KBM-7 (cell line): ENCODE measurements at regions not wholly inside any gene's neighbourhood (a gene's known extent, or its start where the extent isn't known, plus 50 kb on each side); places are given as distances from the start of the nearest gene placed in this dataset.

Experiments used
- DNase-seq: peaks from one replicate; pipeline ENCODE4 v3.0.0-alpha.2; 2015
- in situ Hi-C: fragments of 300-500 bp; cut with MboI; formaldehyde crosslinking; loops from 2 replicates; pipeline ENCODE4 v1.14.3; 2020; ENCODE audit warnings: low sequenced_read_pairs, low pct_unique_long_range_greater_than_20kb, mixed read lengths

DNA sequence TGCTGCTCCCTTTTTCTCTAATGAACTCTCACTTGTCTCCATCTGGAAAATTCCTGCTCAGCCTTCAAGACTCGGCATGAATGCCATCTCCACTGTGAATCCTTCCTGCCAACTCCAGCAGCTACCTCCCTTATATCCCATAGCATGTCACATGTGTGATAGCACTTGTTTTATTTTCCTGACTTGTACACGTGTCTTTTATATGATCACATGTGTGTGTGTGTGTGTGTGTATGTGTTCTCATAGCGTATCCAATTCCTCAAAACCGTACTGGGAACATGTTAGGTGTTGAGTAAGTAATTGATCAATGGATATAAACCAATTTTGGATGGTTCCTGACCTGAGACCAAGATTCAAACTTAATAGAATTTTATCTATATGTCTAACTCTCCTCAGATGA lies 1107.7 kb downstream of the GALC start:
- in situ Hi-C loops, result no loop called here
- DNase-seq, result no peak

DNA sequence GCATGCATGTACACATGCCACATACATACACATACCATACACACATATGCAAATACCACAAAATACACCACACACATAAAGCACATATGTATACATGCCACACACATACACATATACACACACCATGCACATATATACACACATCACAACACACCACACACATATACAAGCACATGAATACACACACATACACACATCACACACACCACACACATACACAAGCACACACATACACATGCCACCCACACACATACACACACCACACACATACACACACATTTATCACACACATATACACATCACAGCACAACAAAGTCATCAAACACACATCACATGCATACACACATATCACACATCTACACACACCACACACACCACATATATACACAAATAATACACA lies 1108.5 kb downstream of the GALC start:
- in situ Hi-C loops, result no loop called here

DNA sequence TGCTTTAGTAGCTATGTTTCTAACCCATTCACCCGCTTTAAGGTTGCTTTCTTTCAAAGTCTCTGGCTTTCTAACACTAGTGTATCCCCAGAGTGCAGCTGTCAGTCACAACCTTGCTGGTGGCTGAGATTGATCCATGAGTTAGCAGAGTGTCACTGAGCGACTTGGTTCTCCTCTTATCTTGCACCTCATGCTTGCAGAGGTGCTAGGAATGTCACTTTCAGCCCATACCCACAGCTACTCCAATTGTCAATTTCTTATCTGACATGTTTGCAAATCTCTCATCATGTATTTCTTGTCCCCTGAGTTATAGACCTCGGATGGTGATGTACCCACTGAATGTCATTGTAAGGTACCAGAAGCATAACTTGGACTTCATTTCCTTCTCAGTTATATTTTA lies 1110.2 kb downstream of the GALC start:
- in situ Hi-C loops, result no loop called here
- DNase-seq, result no peak

More for the DNA sequence above, 1108.5 kb downstream of the GALC start:
- no peak for DNase-seq

DNA sequence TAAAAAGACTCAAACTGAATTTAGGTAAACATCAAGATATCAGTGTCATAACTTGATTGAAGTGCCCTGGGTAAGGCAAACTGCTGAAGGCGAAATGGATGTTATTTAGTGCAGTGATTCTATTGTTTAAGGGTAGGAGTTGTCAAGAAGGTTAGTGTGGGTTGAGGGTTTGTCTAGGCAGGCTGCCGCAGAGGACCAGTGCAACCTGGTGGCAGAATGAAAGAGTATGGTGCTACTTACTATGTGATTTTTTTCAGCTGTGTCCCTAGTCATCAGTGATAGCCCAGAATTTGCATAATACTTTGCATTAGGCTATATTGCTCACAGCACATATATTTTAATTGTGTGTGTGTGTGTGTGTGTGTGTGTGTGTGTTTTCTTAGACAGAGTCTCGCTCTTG lies 1127.0 kb downstream of the GALC start:
- no peak for DNase-seq
- in situ Hi-C loops, result no loop called here

DNA sequence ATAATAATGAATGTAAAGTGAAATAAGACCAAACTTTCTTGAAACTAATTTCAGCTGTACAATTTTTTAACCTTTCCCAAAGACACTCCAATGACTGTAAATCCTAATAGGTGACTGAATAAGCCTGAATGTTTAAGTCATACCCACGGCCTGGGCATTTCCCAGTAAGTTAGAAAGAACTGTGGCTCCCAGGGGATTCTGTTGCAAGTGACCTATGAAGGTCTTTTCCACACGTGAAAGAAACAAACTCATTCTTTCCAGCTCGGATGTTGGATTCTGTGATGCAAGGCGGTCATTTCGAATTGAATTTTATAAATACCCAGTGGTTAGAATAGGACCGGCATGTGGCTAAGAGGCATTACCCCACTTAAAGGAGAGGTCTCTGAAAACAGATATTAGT lies 1134.4 kb downstream of the GALC start:
- in situ Hi-C loops, result no loop called here
- no peak for DNase-seq

DNA sequence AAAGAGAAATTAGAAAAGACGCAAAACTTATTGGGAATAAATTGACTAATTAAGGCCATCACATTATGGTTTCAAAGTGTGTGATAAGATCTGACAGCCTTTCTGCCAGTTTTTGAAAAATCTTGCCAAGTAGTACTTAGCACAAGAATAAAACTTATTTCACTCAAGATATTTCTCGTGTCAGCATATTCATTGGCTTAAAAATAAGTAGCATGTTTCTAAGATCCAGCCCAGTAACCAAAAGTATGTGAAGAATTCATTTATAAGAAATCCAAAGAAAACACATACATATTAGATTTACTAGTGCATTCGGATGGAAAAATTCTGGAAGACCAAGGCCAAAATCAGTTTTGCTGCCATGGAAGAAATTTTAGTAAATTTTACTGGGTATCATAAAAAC lies 1135.0 kb downstream of the GALC start:
- in situ Hi-C loops, result no loop called here
- no peak for DNase-seq

DNA sequence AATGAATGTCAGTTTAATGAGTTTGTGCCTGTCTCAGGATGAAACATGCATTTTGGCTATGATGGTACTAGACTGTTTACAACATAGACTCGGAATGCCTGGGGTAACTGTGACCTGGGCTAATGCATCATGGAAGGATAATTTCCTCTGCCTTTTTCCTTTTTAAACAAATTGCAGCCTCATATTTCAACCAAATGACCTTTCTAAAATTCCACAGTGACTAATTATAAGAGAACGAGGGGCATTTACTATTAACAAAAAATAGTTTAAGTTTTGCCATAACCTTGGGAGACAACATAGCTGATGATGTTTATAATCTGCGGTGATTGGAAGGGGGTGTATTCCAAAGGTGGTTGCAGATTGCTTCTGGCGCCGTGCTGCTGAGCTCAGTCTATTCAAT lies 1140.5 kb downstream of the GALC start:
- in situ Hi-C loops, result no loop called here
- DNase-seq, result no peak

DNA sequence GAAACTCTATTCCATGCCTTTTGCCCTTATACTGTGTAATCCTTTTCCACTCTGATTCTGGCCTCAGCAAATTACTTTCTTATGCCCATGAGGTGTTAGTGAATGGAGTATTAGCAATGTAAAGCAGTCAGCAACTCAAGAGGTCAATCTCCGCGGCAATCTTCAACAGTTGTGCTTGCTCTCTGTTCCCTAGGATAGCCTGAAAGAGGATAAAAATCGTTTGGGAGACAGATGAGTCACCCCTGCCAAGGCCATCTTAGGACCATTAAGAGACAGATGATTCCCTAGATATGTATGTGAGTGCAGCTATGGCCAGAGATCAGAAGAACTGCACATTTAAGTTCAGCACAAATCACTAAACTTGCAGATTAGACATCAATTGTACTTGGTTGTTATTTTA lies 1145.8 kb downstream of the GALC start:
- DNase-seq, result no peak
- in situ Hi-C loops, result no loop called here

DNA sequence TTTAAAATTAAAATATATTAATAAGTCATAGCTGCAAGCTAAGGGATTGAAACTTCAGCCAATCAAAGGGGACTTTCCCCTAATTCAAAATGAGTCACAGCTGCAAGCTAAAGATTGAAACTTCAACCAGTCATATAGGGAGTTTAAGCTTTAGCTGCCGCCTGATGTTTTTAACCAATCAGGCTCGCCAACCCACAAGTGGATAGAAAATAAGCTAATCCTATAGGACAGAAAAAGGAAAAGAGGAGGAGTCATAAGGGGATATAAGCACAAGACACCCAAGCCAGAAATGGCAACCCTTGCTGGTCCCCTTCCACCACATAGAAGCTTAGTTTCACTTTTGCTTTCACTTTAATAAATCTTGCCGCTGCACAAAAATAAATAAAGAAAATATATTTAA lies 1154.6 kb downstream of the GALC start:
- in situ Hi-C loops, result no loop called here
- DNase-seq, result peak; percentile 8

DNA sequence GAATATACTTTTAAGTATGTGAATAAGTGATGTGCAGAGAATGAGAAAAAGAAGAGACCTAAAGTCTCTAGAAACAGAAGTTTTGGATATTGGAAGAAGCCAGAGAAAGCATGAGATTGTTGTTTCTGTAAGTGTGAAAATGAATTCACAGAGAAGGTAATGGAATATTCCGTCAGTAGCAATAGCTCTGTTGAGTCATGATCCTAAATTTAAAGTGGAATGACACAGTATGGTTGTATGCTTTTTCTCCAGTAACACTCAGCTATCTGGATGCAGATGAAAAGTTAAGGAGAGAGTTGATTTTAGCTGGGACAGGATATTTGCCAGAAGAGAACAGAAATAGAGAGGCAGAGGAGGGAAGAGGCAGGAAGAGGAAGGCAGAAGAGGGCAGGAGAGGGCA lies 1166.3 kb downstream of the GALC start:
- in situ Hi-C loops, result no loop called here
- DNase-seq, result no peak

DNA sequence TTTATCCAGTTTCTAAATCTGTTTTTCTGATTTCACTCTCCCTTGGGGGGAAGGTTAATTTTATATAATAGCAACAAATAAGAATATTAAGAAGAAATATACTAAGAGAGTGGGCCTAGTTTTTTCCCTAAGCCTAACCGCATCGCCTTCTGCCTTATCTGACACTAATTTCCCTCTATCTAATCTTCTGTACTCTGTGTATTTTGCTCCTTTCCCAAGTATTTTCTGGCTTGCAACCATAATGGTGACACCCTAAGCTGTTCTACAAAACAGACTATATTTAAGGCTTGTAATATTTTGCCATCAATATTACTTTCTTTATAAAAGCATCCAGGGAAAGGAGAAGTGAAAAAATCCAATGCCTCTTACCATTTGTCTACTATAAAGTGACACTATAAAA lies 1168.8 kb downstream of the GALC start:
- in situ Hi-C loops, result no loop called here
- no peak for DNase-seq

DNA sequence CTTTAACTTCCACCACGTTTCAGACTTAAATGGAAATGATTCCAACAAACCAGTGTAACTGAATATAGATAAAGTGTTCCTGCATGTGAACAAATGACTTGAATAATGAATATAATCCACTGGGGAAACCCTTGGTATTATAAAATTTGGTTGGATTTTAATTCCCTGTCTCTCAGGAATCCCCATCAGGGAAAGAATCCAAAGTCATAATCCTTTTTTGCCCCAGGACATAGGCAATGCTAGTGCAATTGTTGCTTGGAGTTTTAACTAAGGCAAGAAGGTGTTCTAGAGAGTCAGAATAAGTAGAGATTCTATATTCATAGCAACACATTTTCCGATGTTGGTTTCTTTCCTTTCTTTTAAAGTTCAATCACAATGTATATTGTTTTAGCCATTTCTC lies 1169.4 kb downstream of the GALC start:
- DNase-seq, result no peak
- in situ Hi-C loops, result no loop called here

DNA sequence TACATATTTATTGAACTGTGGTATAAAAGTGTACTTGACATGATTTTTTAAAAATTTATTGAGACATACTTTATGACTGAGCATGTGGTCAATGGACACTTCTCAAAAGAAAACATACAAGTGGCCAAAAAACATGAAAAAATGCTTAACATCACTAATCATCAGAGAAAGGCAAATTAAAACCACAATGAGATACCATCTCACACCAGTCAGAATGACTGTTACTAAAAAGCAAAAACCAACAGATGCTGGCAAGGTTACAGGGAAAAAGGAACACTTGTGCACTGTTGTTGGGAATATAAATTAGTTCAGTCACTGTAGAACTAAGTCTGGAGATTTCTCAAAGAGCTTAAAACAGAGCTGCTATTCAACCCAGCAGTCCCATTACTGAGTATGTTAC lies 1177.6 kb downstream of the GALC start:
- in situ Hi-C loops, result no loop called here
- no peak for DNase-seq

DNA sequence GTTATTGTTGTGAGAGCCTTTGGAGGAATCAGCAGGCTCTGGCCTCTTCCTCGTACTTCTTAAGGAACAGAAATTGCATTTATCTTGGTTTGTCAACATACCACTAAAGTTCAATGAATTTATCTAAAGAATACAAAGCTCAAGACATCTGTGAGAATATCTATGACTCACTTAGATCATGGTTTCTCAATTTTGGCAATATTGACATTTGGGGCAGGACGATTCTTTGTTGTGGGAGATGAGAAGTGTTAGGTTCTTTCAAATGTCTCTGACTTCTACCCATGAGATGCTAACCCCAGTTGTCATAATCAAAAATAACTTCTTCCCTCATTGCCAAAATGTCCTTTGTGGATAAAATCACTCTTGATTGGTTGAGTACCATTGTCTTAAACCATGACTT lies 1190.3 kb downstream of the GALC start:
- no peak for DNase-seq
- in situ Hi-C loops, result no loop called here

DNA sequence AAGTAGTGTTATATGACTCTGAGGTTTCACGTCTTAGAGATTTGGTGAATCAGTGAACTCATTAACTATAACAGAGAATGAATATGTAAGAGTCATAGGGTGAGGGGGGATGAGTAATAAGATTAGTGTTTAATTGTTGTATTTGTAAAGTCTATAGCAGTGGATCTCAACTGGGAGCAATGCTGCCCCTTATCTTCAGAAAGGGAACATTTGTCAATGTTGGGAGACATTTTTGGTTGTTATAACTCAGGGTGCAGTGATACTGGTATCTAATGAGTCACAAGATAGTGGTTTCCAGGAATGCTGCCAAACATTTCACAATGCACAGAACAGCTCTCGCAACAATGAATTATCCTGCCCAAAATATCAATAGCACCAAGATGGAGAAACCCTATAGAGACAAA lies 1193.7 kb downstream of the GALC start:
- DNase-seq, result no peak
- in situ Hi-C loops, result no loop called here

DNA sequence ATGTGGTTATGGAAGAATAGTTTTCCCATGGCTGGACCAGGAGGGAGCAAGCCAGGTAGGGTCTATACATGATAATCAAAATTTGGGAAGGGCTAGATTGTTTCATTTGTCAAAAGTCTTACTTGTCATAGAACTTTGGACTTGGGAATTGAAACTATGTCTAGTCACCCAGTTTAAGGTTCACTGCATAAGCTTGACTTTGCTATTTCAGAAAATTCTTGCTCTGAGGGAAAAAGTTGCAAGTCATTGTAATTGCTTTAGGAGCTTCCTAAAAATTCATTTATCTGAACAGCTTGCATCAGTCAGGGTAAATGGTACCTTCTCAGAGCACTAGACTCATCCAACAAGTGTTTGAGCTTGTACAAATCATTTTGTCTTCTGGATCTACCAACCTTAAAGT lies 1194.7 kb downstream of the GALC start:
- no peak for DNase-seq

DNA sequence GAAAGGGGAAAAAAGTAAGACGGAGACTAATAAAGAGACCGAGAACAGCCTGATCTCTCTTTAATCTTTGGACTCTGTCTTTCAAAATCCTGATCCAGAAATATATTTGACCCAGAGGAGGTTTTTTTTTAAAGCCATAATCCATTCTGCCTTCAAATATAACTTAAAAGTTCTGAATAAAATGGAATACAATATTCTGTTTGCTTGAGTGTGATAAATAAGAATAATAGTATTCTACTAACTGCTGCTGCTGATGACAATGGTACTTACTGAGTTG lies 1196.0 kb downstream of the GALC start:
- in situ Hi-C loops, result no loop called here
- DNase-seq, result no peak

More for the DNA sequence above, 1194.7 kb downstream of the GALC start:
- in situ Hi-C loops, result no loop called here

DNA sequence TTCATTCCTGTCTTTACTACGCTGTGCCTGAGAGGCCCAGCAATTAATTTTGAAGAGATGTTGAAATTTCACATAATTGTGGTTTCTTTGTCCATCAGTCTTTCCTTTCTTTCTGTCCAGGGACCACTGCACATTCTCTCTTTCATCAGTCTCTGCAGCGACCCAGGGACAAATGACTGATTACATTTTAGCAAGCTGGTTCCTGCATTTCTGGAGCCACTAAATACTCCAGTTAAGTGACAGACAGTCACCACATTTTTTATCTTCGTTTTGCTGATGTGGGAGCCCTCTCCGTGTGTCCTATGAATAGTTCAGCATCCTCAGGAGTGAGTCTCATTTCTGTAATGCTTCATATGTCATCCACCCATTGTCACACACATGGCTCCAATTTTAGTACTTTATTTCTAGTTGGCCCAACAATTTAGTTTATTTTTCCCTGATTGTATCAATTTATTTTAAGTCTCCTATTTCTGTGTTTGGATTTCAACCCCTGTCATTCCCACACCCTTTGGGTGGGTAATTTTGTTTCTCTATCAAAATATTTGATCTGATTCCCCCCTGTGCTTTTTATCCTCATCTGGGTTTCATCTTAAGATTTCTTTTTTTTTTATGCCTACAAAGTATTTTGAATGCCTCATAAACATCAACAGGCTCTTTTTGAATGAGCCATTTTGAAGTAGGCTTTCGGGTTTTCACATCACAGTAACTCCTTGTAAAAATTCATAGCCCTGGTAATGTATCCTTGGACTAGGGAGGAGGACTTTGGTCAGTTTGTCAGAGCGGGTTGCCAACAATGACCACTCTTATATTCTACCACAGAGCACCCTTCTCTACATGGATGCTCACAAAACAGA lies 1196.5 kb downstream of the GALC start:
- in situ Hi-C loops, result no loop called here
- DNase-seq, result no peak

DNA sequence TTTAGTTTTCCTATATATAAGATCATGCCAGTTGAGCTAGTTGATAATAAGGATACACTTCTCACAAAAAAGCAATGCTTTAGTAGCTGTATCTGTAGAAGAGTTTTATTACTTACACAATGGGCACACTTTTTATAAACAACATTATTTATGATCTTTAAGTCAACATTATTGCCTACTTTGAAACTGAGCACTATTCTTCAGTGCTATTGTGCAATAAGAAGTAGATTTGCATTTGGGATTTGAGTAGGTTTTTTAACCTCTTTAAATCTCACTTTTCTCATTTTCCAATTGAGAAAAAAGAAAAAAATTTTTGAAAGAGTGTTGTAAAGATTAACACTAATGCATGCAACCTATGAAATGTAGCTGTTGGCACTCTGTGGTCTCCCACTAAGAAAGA lies 1198.3 kb downstream of the GALC start:
- no peak for DNase-seq
- in situ Hi-C loops, result no loop called here

DNA sequence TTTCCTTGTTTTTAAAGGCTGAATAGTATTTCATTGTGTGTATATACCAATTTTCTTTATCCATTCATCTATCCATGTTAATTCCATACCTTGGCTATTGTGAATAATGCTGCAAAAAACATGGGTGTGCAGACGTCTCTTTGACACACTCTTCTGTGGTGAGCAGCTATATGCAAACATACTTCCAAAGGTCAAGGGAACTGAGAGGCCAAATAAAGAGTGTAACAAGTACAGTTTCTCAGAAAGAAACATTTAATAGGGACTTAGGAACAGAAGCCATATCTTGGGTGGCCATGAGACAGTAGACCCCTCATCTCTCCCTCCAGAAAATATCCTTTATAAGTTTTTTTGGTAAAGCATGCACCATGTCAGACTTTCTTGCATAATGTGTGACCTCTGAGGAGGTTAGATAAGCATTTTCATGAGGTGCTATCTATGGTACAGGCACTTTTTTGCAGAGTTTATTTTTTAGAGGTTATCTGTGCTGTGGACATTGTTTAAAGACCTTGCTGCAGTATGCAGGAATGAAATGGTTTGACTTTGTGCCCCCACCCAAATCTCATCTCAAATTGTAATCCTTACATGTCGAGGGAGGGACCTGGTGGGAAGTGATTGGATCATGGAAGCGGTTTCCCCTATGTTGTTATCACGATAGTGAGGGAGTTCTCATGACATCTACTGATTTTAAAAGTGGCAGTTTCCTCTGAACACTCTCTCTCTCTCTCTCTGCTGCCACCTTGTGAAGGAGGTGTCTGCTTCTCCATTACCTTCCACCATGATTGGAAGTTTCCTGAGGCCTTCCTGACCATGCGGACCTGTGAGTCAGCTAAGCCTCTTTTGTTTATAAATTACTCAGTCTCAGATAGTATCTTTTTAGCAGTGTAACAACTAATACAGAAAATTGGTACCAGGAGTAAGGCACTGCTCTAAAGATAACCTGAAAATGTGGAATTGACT lies 1202.3 kb downstream of the GALC start:
- DNase-seq, result no peak
- in situ Hi-C loops, result no loop called here

DNA sequence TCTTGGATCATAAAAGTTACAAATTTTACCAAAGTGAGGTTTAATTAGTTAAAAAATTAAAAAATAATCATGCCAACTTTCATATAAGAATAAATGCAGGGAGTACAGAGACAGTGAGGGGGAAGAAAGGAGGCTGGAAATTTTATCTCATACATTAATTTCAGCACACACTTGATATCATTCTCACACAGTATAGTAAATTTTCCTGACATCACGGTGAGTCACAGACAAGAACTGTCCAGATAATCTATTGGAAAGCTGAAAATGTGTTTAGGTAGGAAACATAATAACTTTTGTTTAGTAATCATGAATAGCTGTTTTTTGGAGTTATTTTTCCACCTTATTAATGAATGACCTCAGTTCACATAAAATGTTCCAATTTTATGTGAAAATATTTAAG lies 1204.8 kb downstream of the GALC start:
- DNase-seq, result no peak
- in situ Hi-C loops, result no loop called here
